HepG2 (cell line): ENCODE measurements at regions not wholly inside any gene's neighbourhood (a gene's known extent, or its start where the extent isn't known, plus 50 kb on each side); places are given as distances from the start of the nearest gene placed in this dataset.

Experiments
- ATAC-seq: fragments of 200-7000 bp; cut with Tn5 transposase; 3 replicates; pipeline ENCODE4 v1.9.1; 2020; ENCODE audit warnings: mild to moderate bottlenecking, moderate library complexity
- BruUV-seq: library from RNA; stranded (reverse); fragments of 400-500 nt; replicated peaks from 2 replicates; lab custom pipeline; 2021; lab: Mats Ljungman, UMichigan
- CTCF ChIA-PET: fragments of 300-600 bp; formaldehyde crosslinking; extraction: SDS; loops from one replicate; lab custom pipeline; 2021; ENCODE audit warnings: low total read pairs, inconsistent platforms, low intra/inter-chr PET ratio; lab: Yijun Ruan, JAX
- POLR2A ChIA-PET: fragments of 350-600 bp; sonication (Branson Sonifier 250); formaldehyde crosslinking; loops from one replicate; lab custom pipeline; 2020; ENCODE audit warnings: antibody characterized with exemption, inconsistent platforms; lab: Yijun Ruan, JAX
- DNase-seq: peaks from one replicate; pipeline ENCODE4 v3.0.0-alpha.2; 2015; ENCODE audit warnings: low spot score
- FAIRE-seq: peaks from 3 replicates; lab custom pipeline; 2011; peaks lifted over from hg19 to GRCh38; lab: Jason Lieb, UNC
- H2AFZ ChIP-seq: one replicate; pipeline ENCODE4 v1.6.1; 2011; ENCODE audit warnings: low read length, inconsistent platforms
- H3K27ac ChIP-seq: fragments of 300-600 bp; 3 replicates; pipeline ENCODE4 v1.8.0; 2011; ENCODE audit warnings: mixed run types, mild to moderate bottlenecking, mixed read lengths, low read length, inconsistent platforms; ENCODE audit not compliant: insufficient read depth; ENCODE audit errors: extremely low read length
- H3K27me3 ChIP-seq, 2 experiments: fragments of 200-600 bp in 1 of 2; 2 replicates in 1 of 2; 3 replicates in 1 of 2; pipeline versions ENCODE4 v1.6.0 to v1.8.0; 2011; ENCODE audit warnings: low read length in 2 of 2, mild to moderate bottlenecking in 2 of 2, moderate library complexity in 2 of 2, inconsistent platforms in 1 of 2; ENCODE audit not compliant: insufficient read depth in 2 of 2, control insufficient read depth in 1 of 2
- H3K36me3 ChIP-seq, 2 experiments: fragments of 200-600 bp in 1 of 2; replicated peaks in 1 of 2; 2 replicates in 1 of 2; 3 replicates in 1 of 2; pipeline versions ENCODE4 v1.5.1 to v1.8.0; 2011; ENCODE audit warnings: low read length in 2 of 2, inconsistent platforms in 1 of 2; ENCODE audit not compliant: insufficient read depth in 2 of 2, control insufficient read depth in 1 of 2
- H3K4me1 ChIP-seq: 2 replicates; pipeline ENCODE4 v1.5.1; 2012; ENCODE audit warnings: low read length, inconsistent platforms; ENCODE audit not compliant: insufficient read depth
- H3K4me2 ChIP-seq: 2 replicates; pipeline ENCODE4 v1.6.0; 2011; ENCODE audit warnings: low read depth, low read length, inconsistent platforms
- H3K4me3 ChIP-seq, 3 experiments: fragments of 200-600 bp in 1 of 3; sonication (generic), shearing (Covaris generic) in 1 of 3; replicated peaks in 1 of 3; 2 replicates each; pipeline ENCODE4 v1.5.1; 2011 to 2016; ENCODE audit warnings: low read length in 3 of 3, inconsistent platforms in 2 of 3, low read depth in 2 of 3, mild to moderate bottlenecking in 2 of 3, control low read depth in 1 of 3, mixed read lengths in 1 of 3; ENCODE audit not compliant: insufficient read depth in 1 of 3
- H3K79me2 ChIP-seq: one replicate; pipeline ENCODE4 v1.6.1; 2011; ENCODE audit warnings: low read length, inconsistent platforms; ENCODE audit not compliant: insufficient read depth
- H3K9ac ChIP-seq: 2 replicates; pipeline ENCODE4 v1.6.0; 2011; ENCODE audit warnings: mild to moderate bottlenecking, low read depth, low read length, inconsistent platforms; ENCODE audit not compliant: insufficient read depth
- H3K9me3 ChIP-seq: 2 replicates; pipeline ENCODE4 v1.5.1; 2012; ENCODE audit warnings: mild to moderate bottlenecking, low read length
- H4K20me1 ChIP-seq: 2 replicates; pipeline ENCODE4 v1.6.0; 2011; ENCODE audit warnings: inconsistent platforms, mild to moderate bottlenecking, low read length, moderate library complexity; ENCODE audit not compliant: insufficient read depth
- POLR2G ChIP-seq: fragments of 200-400 bp; formaldehyde crosslinking; IDR thresholded peaks from 2 replicates; pipeline ENCODE4 v1.6.1; 2018; ENCODE audit warnings: mild to moderate bottlenecking, low read depth, low read length, moderate library complexity
- ZC3H13 ChIP-seq: sonication (generic); formaldehyde crosslinking; IDR thresholded peaks from 2 replicates; pipeline ENCODE4 v1.8.1; 2023; ENCODE audit warnings: mild to moderate bottlenecking, missing genetic modification reagents, moderate library complexity
- ZNF619 ChIP-seq: sonication (generic); formaldehyde crosslinking; IDR thresholded peaks from 2 replicates; pipeline ENCODE4 v1.4.0; 2020; ENCODE audit warnings: mild to moderate bottlenecking, missing genetic modification reagents
- ZNF652 ChIP-seq: IDR thresholded peaks from 2 replicates; pipeline ENCODE4 v1.6.1; 2016; ENCODE audit warnings: low read depth, borderline replicate concordance
- WGBS: methylation state at CpG from one replicate; pipeline ENCODE4 v1.1.6; 2017; ENCODE audit warnings: low lambda C conversion rate; 5-methylcytosine and 5-hydroxymethylcytosine counted together
- in situ Hi-C: cut with HindIII; loops from 2 replicates; pipeline ENCODE4 v1.10.0; 2017; ENCODE audit warnings: low pct_unique_long_range_greater_than_20kb; ENCODE audit not compliant: extremely low pct_ligation_motif_present
- intact Hi-C: fragments of 100-400 bp; cut with micrococcal nuclease; formaldehyde crosslinking; loops from one replicate; pipeline ENCODE4 v1.10.0; 2022; ENCODE audit not compliant: unreplicated experiment
- TF ChIP-seq, protein P1 (sequence below): sonication (generic); formaldehyde crosslinking; IDR thresholded peaks from 2 replicates; pipeline ENCODE4 v1.4.0; 2020; ENCODE audit warnings: mild to moderate bottlenecking, missing genetic modification reagents
- TF ChIP-seq, protein P2 (sequence below): sonication (generic); formaldehyde crosslinking; IDR thresholded peaks from 2 replicates; pipeline ENCODE4 v1.5.0; 2020; ENCODE audit warnings: mild to moderate bottlenecking, missing genetic modification reagents
- TF ChIP-seq, protein P3 (sequence below): sonication (generic); formaldehyde crosslinking; IDR thresholded peaks from 2 replicates; pipeline ENCODE4 v1.4.0; 2020; ENCODE audit warnings: mild to moderate bottlenecking, missing genetic modification reagents

DNA sequence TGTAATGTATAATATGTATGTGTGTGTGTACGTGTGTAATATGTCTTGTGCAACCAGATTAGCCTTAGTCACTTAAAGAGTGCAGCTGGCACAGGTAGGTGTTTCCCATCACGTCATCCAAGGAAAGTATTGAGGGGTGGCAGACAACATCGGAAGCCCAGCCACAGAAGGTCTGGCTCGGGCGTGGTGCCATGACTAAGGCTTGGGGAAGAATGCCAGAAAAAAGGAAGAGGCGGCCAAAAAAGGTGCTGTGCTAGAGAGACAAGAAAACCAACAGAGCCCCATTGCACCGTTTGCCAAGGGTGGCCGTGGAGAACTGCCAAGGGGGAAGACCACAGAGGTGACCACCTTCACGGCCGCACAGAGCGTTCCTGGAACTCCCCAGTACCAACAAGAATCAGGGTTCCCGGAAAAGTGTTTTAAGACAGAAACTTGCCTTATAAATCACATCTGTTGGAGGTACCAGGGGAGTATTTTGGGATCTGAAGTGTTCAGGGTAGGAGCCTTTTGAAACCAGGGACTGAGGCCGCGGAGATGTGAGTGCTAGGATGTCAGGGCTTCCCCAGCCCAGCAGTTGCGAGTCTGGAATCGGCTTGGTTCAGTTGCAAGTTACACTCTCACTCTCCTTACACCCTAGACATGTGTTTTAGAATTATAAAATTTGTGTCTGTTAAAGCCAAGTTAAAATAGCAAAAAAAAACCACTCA is 131.2 kb upstream of the DYRK2 start:
- FAIRE-seq: no peak
- DNase-seq: no peak
- H4K20me1 ChIP-seq: no peaks in the 10 kb centered on the region
- no peak for ATAC-seq
- POLR2A ChIA-PET: no interaction called here
- H3K27me3 ChIP-seq: peaks cover 0 to 3% of the 10 kb centered on the region in 2 experiments; a peak in 1 of 5 replicates
- no peak overlapping the region for H3K4me2 ChIP-seq
- H3K9ac ChIP-seq: no peak overlapping the region
- CTCF ChIA-PET: no interaction called here
- H3K36me3 ChIP-seq: no peaks in the 10 kb centered on the region
- H3K27ac ChIP-seq: no peak overlapping the region
- TF ChIP-seq, protein P1, sequence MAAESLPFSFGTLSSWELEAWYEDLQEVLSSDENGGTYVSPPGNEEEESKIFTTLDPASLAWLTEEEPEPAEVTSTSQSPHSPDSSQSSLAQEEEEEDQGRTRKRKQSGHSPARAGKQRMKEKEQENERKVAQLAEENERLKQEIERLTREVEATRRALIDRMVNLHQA: no peak
- TF ChIP-seq, protein P2, sequence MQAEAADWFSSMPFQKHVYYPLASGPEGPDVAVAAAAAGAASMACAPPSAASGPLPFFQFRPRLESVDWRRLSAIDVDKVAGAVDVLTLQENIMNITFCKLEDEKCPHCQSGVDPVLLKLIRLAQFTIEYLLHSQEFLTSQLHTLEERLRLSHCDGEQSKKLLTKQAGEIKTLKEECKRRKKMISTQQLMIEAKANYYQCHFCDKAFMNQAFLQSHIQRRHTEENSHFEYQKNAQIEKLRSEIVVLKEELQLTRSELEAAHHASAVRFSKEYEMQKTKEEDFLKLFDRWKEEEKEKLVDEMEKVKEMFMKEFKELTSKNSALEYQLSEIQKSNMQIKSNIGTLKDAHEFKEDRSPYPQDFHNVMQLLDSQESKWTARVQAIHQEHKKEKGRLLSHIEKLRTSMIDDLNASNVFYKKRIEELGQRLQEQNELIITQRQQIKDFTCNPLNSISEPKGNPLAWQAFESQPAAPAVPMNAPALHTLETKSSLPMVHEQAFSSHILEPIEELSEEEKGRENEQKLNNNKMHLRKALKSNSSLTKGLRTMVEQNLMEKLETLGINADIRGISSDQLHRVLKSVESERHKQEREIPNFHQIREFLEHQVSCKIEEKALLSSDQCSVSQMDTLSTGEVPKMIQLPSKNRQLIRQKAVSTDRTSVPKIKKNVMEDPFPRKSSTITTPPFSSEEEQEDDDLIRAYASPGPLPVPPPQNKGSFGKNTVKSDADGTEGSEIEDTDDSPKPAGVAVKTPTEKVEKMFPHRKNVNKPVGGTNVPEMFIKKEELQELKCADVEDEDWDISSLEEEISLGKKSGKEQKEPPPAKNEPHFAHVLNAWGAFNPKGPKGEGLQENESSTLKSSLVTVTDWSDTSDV (CRISPR knock-in tag): no peak
- TF ChIP-seq ZC3H13 (CRISPR knock-in tag): no peak
- TF ChIP-seq, protein P3, sequence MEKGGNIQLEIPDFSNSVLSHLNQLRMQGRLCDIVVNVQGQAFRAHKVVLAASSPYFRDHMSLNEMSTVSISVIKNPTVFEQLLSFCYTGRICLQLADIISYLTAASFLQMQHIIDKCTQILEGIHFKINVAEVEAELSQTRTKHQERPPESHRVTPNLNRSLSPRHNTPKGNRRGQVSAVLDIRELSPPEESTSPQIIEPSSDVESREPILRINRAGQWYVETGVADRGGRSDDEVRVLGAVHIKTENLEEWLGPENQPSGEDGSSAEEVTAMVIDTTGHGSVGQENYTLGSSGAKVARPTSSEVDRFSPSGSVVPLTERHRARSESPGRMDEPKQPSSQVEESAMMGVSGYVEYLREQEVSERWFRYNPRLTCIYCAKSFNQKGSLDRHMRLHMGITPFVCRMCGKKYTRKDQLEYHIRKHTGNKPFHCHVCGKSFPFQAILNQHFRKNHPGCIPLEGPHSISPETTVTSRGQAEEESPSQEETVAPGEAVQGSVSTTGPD (CRISPR knock-in tag): no peak
- no peak for TF ChIP-seq ZNF619 (CRISPR knock-in tag)
- no peak for TF ChIP-seq POLR2G
- no peak for TF ChIP-seq ZNF652 (CRISPR knock-in tag)
- in situ Hi-C loops: no loop called here
- H3K9me3 ChIP-seq: no peaks in the 10 kb centered on the region
- no peak overlapping the region for H3K4me3 ChIP-seq
- no peaks in the 10 kb centered on the region for H3K4me1 ChIP-seq
- 18% methylated on average over 12 of the region's 16 CpGs for WGBS
- BruUV-seq: no TSS peak
- no peaks in the 10 kb centered on the region for H3K79me2 ChIP-seq
- no peak overlapping the region for H2AFZ ChIP-seq
- intact Hi-C loops: no loop called here
